K562 (cell line): ENCODE measurements at regions not wholly inside any gene's neighbourhood (a gene's known extent, or its start where the extent isn't known, plus 50 kb on each side); places are given as distances from the start of the nearest gene placed in this dataset.

Experiments used
- ATAC-seq: fragments of 200-7000 bp; cut with Tn5 transposase; 3 replicates; pipeline ENCODE4 v1.9.1; 2020; ENCODE audit warnings: moderate library complexity
- BruUV-seq: library from RNA; stranded (reverse); fragments of 400-500 nt; replicated peaks from 2 replicates; lab custom pipeline; 2021; lab: Mats Ljungman, UMichigan
- CTCF ChIA-PET: fragments of 300-600 bp; formaldehyde crosslinking; extraction: SDS; loops from one replicate; lab custom pipeline; 2021; ENCODE audit warnings: low intra/inter-chr PET ratio; lab: Yijun Ruan, JAX
- POLR2A ChIA-PET: fragments of 300-600, 350-650 bp; sonication (Branson Sonifier 250); formaldehyde crosslinking; extraction: SDS; loops from one replicate; lab custom pipeline; 2021; ENCODE audit warnings: antibody characterized with exemption, inconsistent platforms; lab: Yijun Ruan, JAX
- DNase-seq, 4 experiments: peaks; one replicate each; pipeline versions ENCODE4 v3.0.0 to v3.0.0-alpha.2; 2011 to 2018; ENCODE audit warnings: low spot score in 3 of 4, mixed read lengths in 3 of 4; ENCODE audit errors: extremely low read depth in 1 of 4
- FAIRE-seq: peaks from 2 replicates; lab custom pipeline; 2011; peaks lifted over from hg19 to GRCh38; lab: Jason Lieb, UNC
- H2AFZ ChIP-seq: 2 replicates; pipeline ENCODE4 v1.6.0; 2011; ENCODE audit warnings: low read depth, low read length, control low read depth, inconsistent platforms
- H3K27ac ChIP-seq: fragments of 200-600 bp; 3 replicates; pipeline ENCODE4 v1.8.0; 2011; ENCODE audit warnings: low read depth, mild to moderate bottlenecking, control low read depth, inconsistent platforms, low read length, moderate library complexity, mixed read lengths; ENCODE audit errors: extremely low read depth
- H3K27me3 ChIP-seq, 2 experiments: fragments of 300-600 bp in 1 of 2; 2 replicates in 1 of 2; 3 replicates in 1 of 2; pipeline versions ENCODE4 v1.6.0 to v1.8.0; 2011; ENCODE audit warnings: inconsistent platforms in 2 of 2, low read length in 2 of 2, mild to moderate bottlenecking in 1 of 2, mixed read lengths in 1 of 2, moderate library complexity in 1 of 2; ENCODE audit not compliant: control insufficient read depth in 2 of 2, insufficient read depth in 2 of 2
- H3K36me3 ChIP-seq: fragments of 300-600 bp; 3 replicates; pipeline ENCODE4 v1.8.0; 2011; ENCODE audit warnings: mild to moderate bottlenecking, low read length, inconsistent platforms; ENCODE audit not compliant: control insufficient read depth, insufficient read depth
- H3K4me1 ChIP-seq, 2 experiments: fragments of 200-600 bp in 1 of 2; replicated peaks in 1 of 2; 2 replicates in 1 of 2; 3 replicates in 1 of 2; pipeline versions ENCODE4 v1.5.1 to v1.8.0; 2011; ENCODE audit warnings: inconsistent platforms in 2 of 2, low read length in 2 of 2, mild to moderate bottlenecking in 1 of 2, mixed read lengths in 1 of 2, moderate library complexity in 1 of 2; ENCODE audit not compliant: control insufficient read depth in 2 of 2, insufficient read depth in 2 of 2
- H3K4me2 ChIP-seq: 2 replicates; pipeline ENCODE4 v1.6.1; 2011; ENCODE audit warnings: low read length, control low read depth, inconsistent platforms, mixed read lengths; ENCODE audit not compliant: insufficient read depth
- H3K4me3 ChIP-seq: fragments of 200-600 bp; sonication (generic), shearing (Covaris generic); 2 replicates; pipeline ENCODE4 v1.5.1; 2016; ENCODE audit warnings: control low read depth, inconsistent platforms
- H3K79me2 ChIP-seq: fragments of 200-600 bp; 3 replicates; pipeline ENCODE4 v1.8.0; 2011; ENCODE audit warnings: low read length, inconsistent platforms; ENCODE audit not compliant: control insufficient read depth, insufficient read depth
- H3K9ac ChIP-seq, 2 experiments: 2 replicates each; pipeline versions ENCODE4 v1.6.0 to v1.6.1; 2011; ENCODE audit warnings: low read depth in 2 of 2, low read length in 2 of 2, control low read depth in 1 of 2, inconsistent platforms in 1 of 2, mild to moderate bottlenecking in 1 of 2, mixed read lengths in 1 of 2; ENCODE audit not compliant: insufficient read depth in 1 of 2
- H3K9me1 ChIP-seq: one replicate; pipeline ENCODE4 v1.6.0; 2011; ENCODE audit warnings: inconsistent platforms, mild to moderate bottlenecking, low read length, moderate library complexity; ENCODE audit not compliant: control insufficient read depth, insufficient read depth
- H3K9me3 ChIP-seq: replicated peaks from 2 replicates; pipeline ENCODE4 v1.5.1; 2011; ENCODE audit warnings: low read depth, low read length, inconsistent platforms; ENCODE audit not compliant: control insufficient read depth, insufficient read depth
- H4K20me1 ChIP-seq: replicated peaks from 2 replicates; pipeline ENCODE4 v1.6.1; 2011; ENCODE audit warnings: low read length, inconsistent platforms, mixed read lengths; ENCODE audit not compliant: control insufficient read depth, insufficient read depth
- EP300 ChIP-seq: IDR thresholded peaks from 2 replicates; pipeline ENCODE4 v1.6.1; 2012; ENCODE audit warnings: low read length, improper control_type of control experiment
- GATA2 ChIP-seq: sonication (generic); formaldehyde crosslinking; IDR thresholded peaks from 2 replicates; pipeline ENCODE4 v1.4.0; 2020; ENCODE audit warnings: mild to moderate bottlenecking, missing genetic modification reagents
- JUNB ChIP-seq: fragments of 450-650 bp; formaldehyde crosslinking; conservative IDR thresholded peaks from 2 replicates; pipeline ENCODE4 v1.4.0; 2020; ENCODE audit warnings: mild to moderate bottlenecking
- SMARCC2 ChIP-seq: fragments of 450-650 bp; IDR thresholded peaks from 2 replicates; pipeline ENCODE4 v1.6.1; 2017; ENCODE audit warnings: antibody characterized with exemption, moderate library complexity, mild to moderate bottlenecking, low read depth
- SUPT5H ChIP-seq: fragments of 450-650 bp; IDR thresholded peaks from 2 replicates; pipeline ENCODE4 v1.6.1; 2016
- TRIM24 ChIP-seq, 2 experiments: fragments of 450-650 bp; IDR thresholded peaks; 2 replicates each; pipeline ENCODE4 v1.6.1; 2016
- TRIM28 ChIP-seq: fragments of 450-650 bp; IDR thresholded peaks from 2 replicates; pipeline ENCODE4 v1.6.1; 2017
- ZBTB8A ChIP-seq: fragments of 450-650 bp; IDR thresholded peaks from 2 replicates; pipeline ENCODE4 v1.6.1; 2018; ENCODE audit warnings: mild to moderate bottlenecking, moderate library complexity; ENCODE audit not compliant: partially characterized antibody
- ZNF41 ChIP-seq: fragments of 250-450 bp; sonication (Bioruptor Pico); conservative IDR thresholded peaks from 2 replicates; pipeline ENCODE4 v1.4.0; 2020; ENCODE audit warnings: mild to moderate bottlenecking
- in situ Hi-C: fragments of 300-500 bp; cut with MboI; formaldehyde crosslinking; loops from 4 replicates; pipeline ENCODE4 v1.15.0; 2018; ENCODE audit warnings: inconsistent platforms, mixed read lengths
- intact Hi-C: fragments of 100-400 bp; cut with micrococcal nuclease; formaldehyde crosslinking; loops from 2 replicates; pipeline ENCODE4 v1.14.2; 2022
- TF ChIP-seq, protein P1 (sequence below): fragments of 450-650 bp; formaldehyde crosslinking; IDR thresholded peaks from 2 replicates; pipeline ENCODE4 v1.4.0; 2020; ENCODE audit warnings: mild to moderate bottlenecking, mixed read lengths
- TF ChIP-seq, protein P2 (sequence below): sonication (generic); formaldehyde crosslinking; IDR thresholded peaks from 2 replicates; pipeline ENCODE4 v1.8.1; 2023; ENCODE audit warnings: mild to moderate bottlenecking, missing genetic modification reagents
- TF ChIP-seq, protein P3 (sequence below), 3 experiments: fragments of 200-800 bp in 1 of 3; fragments of 250-450 bp in 1 of 3; fragments of 450-650 bp in 1 of 3; sonication (Bioruptor Pico) in 1 of 3; sonication (Bioruptor generic) in 1 of 3; formaldehyde crosslinking in 1 of 3; IDR thresholded peaks; 2 replicates each; pipeline versions ENCODE4 v1.6.1 to v1.8.0; 2016 to 2022; ENCODE audit warnings: mild to moderate bottlenecking in 2 of 3, missing genetic modification characterization in 2 of 3, missing compliant biosample characterization in 1 of 3, moderate library complexity in 1 of 3
- TF ChIP-seq, protein P4 (sequence below): sonication (generic); formaldehyde crosslinking; IDR thresholded peaks from 2 replicates; pipeline ENCODE4 v1.8.0; 2022; ENCODE audit warnings: missing genetic modification reagents, mild to moderate bottlenecking, borderline replicate concordance

DNA sequence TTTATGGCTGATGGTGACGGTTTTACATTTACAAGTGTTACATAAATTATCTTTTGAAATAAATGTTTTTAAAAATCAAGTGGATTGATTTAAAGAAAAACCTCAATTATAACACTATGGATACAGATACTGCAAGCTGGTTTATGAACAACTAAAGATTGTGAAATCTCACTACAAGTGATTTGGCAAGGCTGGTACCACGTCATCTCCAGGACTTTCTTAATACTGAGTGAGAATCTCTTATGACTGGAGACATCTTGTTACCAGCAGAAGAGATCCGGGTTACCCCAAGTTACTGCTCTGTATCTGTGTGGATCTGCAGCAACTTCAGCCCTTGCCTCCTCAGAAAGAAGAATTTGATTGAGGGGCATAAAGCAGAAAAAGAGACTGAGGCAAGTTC lies 452.9 kb downstream of the MN1 start (continued):
- TF ChIP-seq, protein P1, sequence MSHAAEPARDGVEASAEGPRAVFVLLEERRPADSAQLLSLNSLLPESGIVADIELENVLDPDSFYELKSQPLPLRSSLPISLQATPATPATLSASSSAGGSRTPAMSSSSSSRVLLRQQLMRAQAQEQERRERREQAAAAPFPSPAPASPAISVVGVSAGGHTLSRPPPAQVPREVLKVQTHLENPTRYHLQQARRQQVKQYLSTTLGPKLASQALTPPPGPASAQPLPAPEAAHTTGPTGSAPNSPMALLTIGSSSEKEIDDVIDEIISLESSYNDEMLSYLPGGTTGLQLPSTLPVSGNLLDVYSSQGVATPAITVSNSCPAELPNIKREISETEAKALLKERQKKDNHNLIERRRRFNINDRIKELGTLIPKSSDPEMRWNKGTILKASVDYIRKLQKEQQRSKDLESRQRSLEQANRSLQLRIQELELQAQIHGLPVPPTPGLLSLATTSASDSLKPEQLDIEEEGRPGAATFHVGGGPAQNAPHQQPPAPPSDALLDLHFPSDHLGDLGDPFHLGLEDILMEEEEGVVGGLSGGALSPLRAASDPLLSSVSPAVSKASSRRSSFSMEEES: no peak
- TF ChIP-seq TRIM28: no peak
- TF ChIP-seq, protein P2, sequence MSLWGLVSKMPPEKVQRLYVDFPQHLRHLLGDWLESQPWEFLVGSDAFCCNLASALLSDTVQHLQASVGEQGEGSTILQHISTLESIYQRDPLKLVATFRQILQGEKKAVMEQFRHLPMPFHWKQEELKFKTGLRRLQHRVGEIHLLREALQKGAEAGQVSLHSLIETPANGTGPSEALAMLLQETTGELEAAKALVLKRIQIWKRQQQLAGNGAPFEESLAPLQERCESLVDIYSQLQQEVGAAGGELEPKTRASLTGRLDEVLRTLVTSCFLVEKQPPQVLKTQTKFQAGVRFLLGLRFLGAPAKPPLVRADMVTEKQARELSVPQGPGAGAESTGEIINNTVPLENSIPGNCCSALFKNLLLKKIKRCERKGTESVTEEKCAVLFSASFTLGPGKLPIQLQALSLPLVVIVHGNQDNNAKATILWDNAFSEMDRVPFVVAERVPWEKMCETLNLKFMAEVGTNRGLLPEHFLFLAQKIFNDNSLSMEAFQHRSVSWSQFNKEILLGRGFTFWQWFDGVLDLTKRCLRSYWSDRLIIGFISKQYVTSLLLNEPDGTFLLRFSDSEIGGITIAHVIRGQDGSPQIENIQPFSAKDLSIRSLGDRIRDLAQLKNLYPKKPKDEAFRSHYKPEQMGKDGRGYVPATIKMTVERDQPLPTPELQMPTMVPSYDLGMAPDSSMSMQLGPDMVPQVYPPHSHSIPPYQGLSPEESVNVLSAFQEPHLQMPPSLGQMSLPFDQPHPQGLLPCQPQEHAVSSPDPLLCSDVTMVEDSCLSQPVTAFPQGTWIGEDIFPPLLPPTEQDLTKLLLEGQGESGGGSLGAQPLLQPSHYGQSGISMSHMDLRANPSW (CRISPR knock-in tag): no peak
- no peak for TF ChIP-seq JUNB (CRISPR knock-in tag)

DNA sequence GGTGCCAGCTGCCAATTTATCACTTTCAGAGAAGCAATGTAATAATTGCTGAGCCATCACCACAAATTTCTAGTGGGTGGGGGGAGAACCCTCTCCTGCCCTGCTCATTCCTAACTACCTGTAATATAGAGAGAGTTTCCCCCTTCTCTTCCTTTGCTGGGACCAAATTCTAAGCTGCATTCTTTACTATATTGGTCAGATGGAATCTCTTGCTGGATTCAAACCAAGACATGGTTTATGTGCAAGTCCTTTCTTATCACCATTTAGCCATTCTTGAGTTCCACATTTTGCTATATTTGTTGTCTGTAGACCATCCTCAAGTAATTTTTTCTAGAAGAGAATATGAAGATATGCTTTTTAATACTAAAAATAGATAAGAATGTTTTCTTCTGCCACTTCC lies 452.1 kb downstream of the MN1 start:
- DNase-seq (no peak), ATAC-seq (no peak), FAIRE-seq (no peak)
- no peak overlapping the region for H2AFZ ChIP-seq
- in situ Hi-C loops: no loop called here
- no peaks in the 10 kb centered on the region for H3K27me3 ChIP-seq
- H3K9ac ChIP-seq: no peak overlapping the region
- intact Hi-C loops: no loop called here
- H3K9me1 ChIP-seq: no peaks in the 10 kb centered on the region
- H4K20me1 ChIP-seq: no peaks in the 10 kb centered on the region
- H3K4me2 ChIP-seq: no peak overlapping the region
- CTCF ChIA-PET: no interaction called here
- H3K79me2 ChIP-seq: no peaks in the 10 kb centered on the region
- no peaks in the 10 kb centered on the region for H3K9me3 ChIP-seq
- H3K4me1 ChIP-seq: no peaks in the 10 kb centered on the region
- no peak overlapping the region for H3K27ac ChIP-seq
- no TSS peak for BruUV-seq
- POLR2A ChIA-PET: no interaction called here
- no peak overlapping the region for H3K4me3 ChIP-seq
- H3K36me3 ChIP-seq: no peaks in the 10 kb centered on the region
- TF ChIP-seq, protein P3, sequence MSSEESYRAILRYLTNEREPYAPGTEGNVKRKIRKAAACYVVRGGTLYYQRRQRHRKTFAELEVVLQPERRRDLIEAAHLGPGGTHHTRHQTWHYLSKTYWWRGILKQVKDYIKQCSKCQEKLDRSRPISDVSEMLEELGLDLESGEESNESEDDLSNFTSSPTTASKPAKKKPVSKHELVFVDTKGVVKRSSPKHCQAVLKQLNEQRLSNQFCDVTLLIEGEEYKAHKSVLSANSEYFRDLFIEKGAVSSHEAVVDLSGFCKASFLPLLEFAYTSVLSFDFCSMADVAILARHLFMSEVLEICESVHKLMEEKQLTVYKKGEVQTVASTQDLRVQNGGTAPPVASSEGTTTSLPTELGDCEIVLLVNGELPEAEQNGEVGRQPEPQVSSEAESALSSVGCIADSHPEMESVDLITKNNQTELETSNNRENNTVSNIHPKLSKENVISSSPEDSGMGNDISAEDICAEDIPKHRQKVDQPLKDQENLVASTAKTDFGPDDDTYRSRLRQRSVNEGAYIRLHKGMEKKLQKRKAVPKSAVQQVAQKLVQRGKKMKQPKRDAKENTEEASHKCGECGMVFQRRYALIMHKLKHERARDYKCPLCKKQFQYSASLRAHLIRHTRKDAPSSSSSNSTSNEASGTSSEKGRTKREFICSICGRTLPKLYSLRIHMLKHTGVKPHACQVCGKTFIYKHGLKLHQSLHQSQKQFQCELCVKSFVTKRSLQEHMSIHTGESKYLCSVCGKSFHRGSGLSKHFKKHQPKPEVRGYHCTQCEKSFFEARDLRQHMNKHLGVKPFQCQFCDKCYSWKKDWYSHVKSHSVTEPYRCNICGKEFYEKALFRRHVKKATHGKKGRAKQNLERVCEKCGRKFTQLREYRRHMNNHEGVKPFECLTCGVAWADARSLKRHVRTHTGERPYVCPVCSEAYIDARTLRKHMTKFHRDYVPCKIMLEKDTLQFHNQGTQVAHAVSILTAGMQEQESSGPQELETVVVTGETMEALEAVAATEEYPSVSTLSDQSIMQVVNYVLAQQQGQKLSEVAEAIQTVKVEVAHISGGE (CRISPR knock-in tag; IDR thresholded peaks at IDR 0.05): no peak
- TF ChIP-seq, protein P4, sequence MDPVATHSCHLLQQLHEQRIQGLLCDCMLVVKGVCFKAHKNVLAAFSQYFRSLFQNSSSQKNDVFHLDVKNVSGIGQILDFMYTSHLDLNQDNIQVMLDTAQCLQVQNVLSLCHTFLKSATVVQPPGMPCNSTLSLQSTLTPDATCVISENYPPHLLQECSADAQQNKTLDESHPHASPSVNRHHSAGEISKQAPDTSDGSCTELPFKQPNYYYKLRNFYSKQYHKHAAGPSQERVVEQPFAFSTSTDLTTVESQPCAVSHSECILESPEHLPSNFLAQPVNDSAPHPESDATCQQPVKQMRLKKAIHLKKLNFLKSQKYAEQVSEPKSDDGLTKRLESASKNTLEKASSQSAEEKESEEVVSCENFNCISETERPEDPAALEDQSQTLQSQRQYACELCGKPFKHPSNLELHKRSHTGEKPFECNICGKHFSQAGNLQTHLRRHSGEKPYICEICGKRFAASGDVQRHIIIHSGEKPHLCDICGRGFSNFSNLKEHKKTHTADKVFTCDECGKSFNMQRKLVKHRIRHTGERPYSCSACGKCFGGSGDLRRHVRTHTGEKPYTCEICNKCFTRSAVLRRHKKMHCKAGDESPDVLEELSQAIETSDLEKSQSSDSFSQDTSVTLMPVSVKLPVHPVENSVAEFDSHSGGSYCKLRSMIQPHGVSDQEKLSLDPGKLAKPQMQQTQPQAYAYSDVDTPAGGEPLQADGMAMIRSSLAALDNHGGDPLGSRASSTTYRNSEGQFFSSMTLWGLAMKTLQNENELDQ (CRISPR knock-in tag): no peak
- no peak for TF ChIP-seq ZBTB8A
- no peak for TF ChIP-seq EP300
- no peak for TF ChIP-seq TRIM24 (IDR thresholded peaks at IDR 0.05)
- no peak for TF ChIP-seq ZNF41 (CRISPR knock-in tag)
- no peak for TF ChIP-seq SUPT5H
- no peak for TF ChIP-seq GATA2 (CRISPR knock-in tag)
- TF ChIP-seq SMARCC2: no peak
